GM06990 (cell line): ENCODE measurements at regions not wholly inside any gene's neighbourhood (a gene's known extent, or its start where the extent isn't known, plus 50 kb on each side); places are given as distances from the start of the nearest gene placed in this dataset.
"Not testable (repeated sequence)": the region's sequence is repeated elsewhere in the genome, so short reads cannot be mapped to it uniquely, and the experiment has no call there.

Experiments
- DNase-seq: peaks from one replicate; pipeline ENCODE4 v3.0.0-alpha.2; 2011; ENCODE audit not compliant: insufficient read length; ENCODE audit errors: extremely low read depth
- H3K27me3 ChIP-seq: replicated peaks from 2 replicates; pipeline ENCODE4 v1.6.0; 2011; ENCODE audit warnings: low read length; ENCODE audit not compliant: control insufficient read depth, insufficient read depth
- H3K36me3 ChIP-seq: 2 replicates; pipeline ENCODE4 v1.5.1; 2011; ENCODE audit warnings: low read length; ENCODE audit not compliant: control insufficient read depth, insufficient read depth
- H3K4me3 ChIP-seq: replicated peaks from 2 replicates; pipeline ENCODE4 v1.5.1; 2011; ENCODE audit warnings: low read depth, mild to moderate bottlenecking, control low read depth, low read length
- CTCF ChIP-seq: IDR thresholded peaks from 2 replicates; pipeline ENCODE4 v1.5.1; 2011; ENCODE audit warnings: low read length, control low read depth, mild to moderate bottlenecking, inconsistent platforms; ENCODE audit not compliant: insufficient read depth, poor library complexity, severe bottlenecking

GRCh38 chr11:34728609-34729008, 107.7 kb downstream of the EHF start:
- Histone ChIP-seq H3K27me3 (no peaks in the 10 kb centered on the region), H3K36me3 (no peaks in the 10 kb centered on the region), H3K4me3 (no peak overlapping the region)
- TF ChIP-seq CTCF = no peak
- no peak for DNase-seq

GRCh38 chr11:34727228-34727737, 106.4 kb downstream of the EHF start:
- Histone ChIP-seq H3K27me3 (no peaks in the 10 kb centered on the region), H3K4me3 (no peak overlapping the region), H3K36me3 (no peaks in the 10 kb centered on the region)
- no peak for DNase-seq
- no peak for TF ChIP-seq CTCF

- Histone ChIP-seq H3K36me3 (no peaks in the 10 kb centered on the region), H3K27me3 (no peaks in the 10 kb centered on the region), H3K4me3 (no peak overlapping the region)
- TF ChIP-seq CTCF = no peak
- DNase-seq = no peak
Measured at GRCh38 chr11:34724973-34725372, 104.1 kb downstream of the EHF start.

- H3K36me3 ChIP-seq = no peaks in the 10 kb centered on the region
- H3K27me3 ChIP-seq = no peaks in the 10 kb centered on the region
- DNase-seq = no peak
- no peak overlapping the region for H3K4me3 ChIP-seq
- no peak for TF ChIP-seq CTCF
Measured at GRCh38 chr11:34721646-34722045, 100.8 kb downstream of the EHF start.

GRCh38 chr11:34719303-34719848, 98.5 kb downstream of the EHF start:
- no peaks in the 10 kb centered on the region for H3K27me3 ChIP-seq
- H3K36me3 ChIP-seq = no peaks in the 10 kb centered on the region
- TF ChIP-seq CTCF = no peak
- H3K4me3 ChIP-seq = no peak overlapping the region
- DNase-seq = no peak

GRCh38 chr11:34713631-34714030, 92.7 kb downstream of the EHF start:
- not testable (repeated sequence) for H3K4me3 ChIP-seq, DNase-seq, H3K36me3 ChIP-seq, H3K27me3 ChIP-seq
